ENCODE measurements at regions not wholly inside any gene's neighbourhood (a gene's known extent, or its start where the extent isn't known, plus 50 kb on each side); places are given as distances from the start of the nearest gene placed in this dataset.
"Not testable (repeated sequence)": the region's sequence is repeated elsewhere in the genome, so short reads cannot be mapped to it uniquely, and the experiment has no call there.

DNA sequence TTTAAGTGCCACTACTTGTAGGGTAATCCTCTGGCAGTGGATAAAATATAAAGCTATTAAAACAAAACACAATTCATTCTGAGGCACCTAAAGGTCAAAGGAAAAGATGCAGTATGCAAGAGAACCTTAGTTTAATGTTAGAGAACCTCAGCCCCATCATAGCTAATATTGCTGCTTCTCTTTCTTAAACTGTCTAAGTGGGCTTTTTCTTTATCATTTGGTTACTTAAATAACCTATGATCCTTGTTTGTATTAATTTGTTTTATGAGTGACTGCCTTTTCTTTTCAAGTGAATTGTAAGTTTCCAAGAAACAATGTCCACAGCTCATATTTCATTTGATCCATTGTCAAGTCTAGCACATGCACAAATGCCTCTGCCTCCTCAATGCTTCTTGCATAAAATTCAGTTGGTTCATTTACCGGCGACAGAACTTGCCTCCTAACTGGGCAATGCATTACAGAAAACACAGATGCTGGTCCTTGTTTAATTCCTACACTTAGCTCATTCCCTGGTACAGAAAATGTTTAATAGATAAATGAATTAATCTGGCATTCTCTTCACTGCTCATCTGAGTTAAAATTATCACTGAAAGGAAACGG, 1049.8 kb downstream of the OLFM4 start:
- H3K36me3 ChIP-seq (ENCODE audit: control insufficient read depth in 2 of 2, insufficient read depth in 1 of 2, low read length in 2 of 2), result no peaks in the 10 kb centered on the region
- CTCF ChIA-PET, result no interaction called here

DNA sequence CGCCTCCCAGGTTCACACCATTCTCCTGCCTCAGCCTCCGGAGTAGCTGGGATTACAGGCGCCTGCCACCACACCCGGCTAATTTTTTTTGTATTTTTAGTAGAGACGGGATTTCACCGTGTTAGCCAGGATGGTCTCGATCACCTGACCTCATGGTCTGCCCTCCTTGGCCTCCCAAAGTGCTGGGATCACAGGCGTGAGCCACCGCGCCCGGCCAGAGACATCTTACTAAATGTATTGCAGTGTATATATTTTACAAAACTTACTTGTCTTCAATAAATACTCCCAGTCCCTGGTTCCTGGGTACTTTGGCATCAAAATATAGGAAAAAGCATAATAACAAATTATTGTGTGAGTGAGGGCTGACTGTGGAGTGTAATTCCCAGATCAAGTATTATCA, 1053.7 kb downstream of the OLFM4 start:
- POLR2A ChIA-PET; H3K9me3 ChIP-seq (ENCODE audit: control insufficient read depth, insufficient read depth, low read depth, low read length); CTCF ChIA-PET; H3K4me3 ChIP-seq (ENCODE audit: low read depth, low read length); H3K4me1 ChIP-seq (ENCODE audit: control insufficient read depth, insufficient read depth, low read length); H3K36me3 ChIP-seq (ENCODE audit: control insufficient read depth in 2 of 2, insufficient read depth in 1 of 2, low read length in 2 of 2); H3K27ac ChIP-seq (ENCODE audit: extremely low read depth, low read depth, low read length): not testable (repeated sequence)

More for the DNA sequence above, 1049.8 kb downstream of the OLFM4 start:
- TF ChIP-seq ZBTB20 (tag by site-specific recombination; IDR thresholded peaks at IDR 0.05) (no peak), ZNF654 (tag by site-specific recombination; IDR thresholded peaks at IDR 0.05; ENCODE audit: low read depth) (no peak), ZNF394 (tag by site-specific recombination; IDR thresholded peaks at IDR 0.05; ENCODE audit: borderline replicate concordance) (no peak), ZNF138 (tag by site-specific recombination; IDR thresholded peaks at IDR 0.05; ENCODE audit: borderline replicate concordance) (no peak), ZNF623 (tag by site-specific recombination; IDR thresholded peaks at IDR 0.05) (no peak), BCL11B (tag by site-specific recombination; IDR thresholded peaks at IDR 0.05; ENCODE audit: low read depth) (no peak), KLF1 (tag by site-specific recombination; IDR thresholded peaks at IDR 0.05) (no peak), ZFHX2 (tag by site-specific recombination; conservative IDR thresholded peaks at IDR 0.05) (no peak), ZNF175 (tag by site-specific recombination; IDR thresholded peaks at IDR 0.05) (no peak), ZNF37A (tag by site-specific recombination; IDR thresholded peaks at IDR 0.05) (no peak), IKZF3 (tag by site-specific recombination; IDR thresholded peaks at IDR 0.05) (no peak), ZFP41 (tag by site-specific recombination; IDR thresholded peaks at IDR 0.05; ENCODE audit: borderline replicate concordance) (no peak), SCRT2 (tag by site-specific recombination; IDR thresholded peaks at IDR 0.05) (no peak), KLF16 (tag by site-specific recombination; IDR thresholded peaks at IDR 0.05) (no peak), ZNF514 (tag by site-specific recombination; IDR thresholded peaks at IDR 0.05) (no peak), OSR2 (tag by site-specific recombination; IDR thresholded peaks at IDR 0.05) (no peak)
- TF ChIP-seq, protein P1, sequence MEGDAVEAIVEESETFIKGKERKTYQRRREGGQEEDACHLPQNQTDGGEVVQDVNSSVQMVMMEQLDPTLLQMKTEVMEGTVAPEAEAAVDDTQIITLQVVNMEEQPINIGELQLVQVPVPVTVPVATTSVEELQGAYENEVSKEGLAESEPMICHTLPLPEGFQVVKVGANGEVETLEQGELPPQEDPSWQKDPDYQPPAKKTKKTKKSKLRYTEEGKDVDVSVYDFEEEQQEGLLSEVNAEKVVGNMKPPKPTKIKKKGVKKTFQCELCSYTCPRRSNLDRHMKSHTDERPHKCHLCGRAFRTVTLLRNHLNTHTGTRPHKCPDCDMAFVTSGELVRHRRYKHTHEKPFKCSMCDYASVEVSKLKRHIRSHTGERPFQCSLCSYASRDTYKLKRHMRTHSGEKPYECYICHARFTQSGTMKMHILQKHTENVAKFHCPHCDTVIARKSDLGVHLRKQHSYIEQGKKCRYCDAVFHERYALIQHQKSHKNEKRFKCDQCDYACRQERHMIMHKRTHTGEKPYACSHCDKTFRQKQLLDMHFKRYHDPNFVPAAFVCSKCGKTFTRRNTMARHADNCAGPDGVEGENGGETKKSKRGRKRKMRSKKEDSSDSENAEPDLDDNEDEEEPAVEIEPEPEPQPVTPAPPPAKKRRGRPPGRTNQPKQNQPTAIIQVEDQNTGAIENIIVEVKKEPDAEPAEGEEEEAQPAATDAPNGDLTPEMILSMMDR (tag by site-specific recombination; IDR thresholded peaks at IDR 0.05), result no peak
- POLR2A ChIA-PET, result no interaction called here
- no peaks in the 10 kb centered on the region for H3K4me1 ChIP-seq (ENCODE audit: control insufficient read depth, insufficient read depth, low read length)
- H3K4me3 ChIP-seq (ENCODE audit: low read depth, low read length), result no peak overlapping the region
- no peak overlapping the region for H3K27ac ChIP-seq (ENCODE audit: extremely low read depth, low read depth, low read length)
- no peaks in the 10 kb centered on the region for H3K9me3 ChIP-seq (ENCODE audit: control insufficient read depth, insufficient read depth, low read depth, low read length)

DNA sequence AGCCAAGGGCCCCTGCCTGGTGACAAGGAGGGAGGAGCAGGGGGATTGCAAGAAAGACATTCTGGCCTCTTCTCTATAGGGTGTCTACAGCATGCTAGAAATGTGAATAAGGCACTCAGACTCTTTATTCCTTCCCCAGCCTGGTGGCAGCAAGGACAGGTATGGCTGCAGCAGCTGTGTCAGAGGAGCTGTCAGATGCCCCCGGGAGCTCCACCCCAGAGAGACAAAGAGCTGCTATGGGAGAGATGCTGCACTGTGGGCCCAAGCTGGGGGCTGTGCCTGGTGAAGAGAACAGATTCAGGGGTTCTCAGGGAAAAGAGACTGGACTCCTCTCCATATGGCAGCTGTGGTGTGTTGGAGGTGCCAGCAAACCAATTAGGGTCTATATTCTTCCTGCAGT, 1063.3 kb downstream of the OLFM4 start:
- H3K27ac ChIP-seq (ENCODE audit: extremely low read depth, low read depth, low read length), result no peak overlapping the region
- POLR2A ChIA-PET, result no interaction called here
- H3K4me1 ChIP-seq (ENCODE audit: control insufficient read depth, insufficient read depth, low read length), result no peaks in the 10 kb centered on the region
- H3K9me3 ChIP-seq (ENCODE audit: control insufficient read depth, insufficient read depth, low read depth, low read length), result no peaks in the 10 kb centered on the region
- H3K36me3 ChIP-seq (ENCODE audit: control insufficient read depth in 2 of 2, insufficient read depth in 1 of 2, low read length in 2 of 2), result no peaks in the 10 kb centered on the region
- no peak overlapping the region for H3K4me3 ChIP-seq (ENCODE audit: low read depth, low read length)
- CTCF ChIA-PET, result no interaction called here
- TF ChIP-seq MZF1 (tag by site-specific recombination; IDR thresholded peaks at IDR 0.05; ENCODE audit: borderline replicate concordance) (no peak), IKZF3 (tag by site-specific recombination; IDR thresholded peaks at IDR 0.05) (no peak), ZNF221 (tag by site-specific recombination; IDR thresholded peaks at IDR 0.05; ENCODE audit: borderline replicate concordance) (no peak), ZNF600 (tag by site-specific recombination; IDR thresholded peaks at IDR 0.05) (no peak), ZNF561 (tag by site-specific recombination; IDR thresholded peaks at IDR 0.05; ENCODE audit: borderline replicate concordance) (no peak), SETDB1 (IDR thresholded peaks at IDR 0.05; ENCODE audit: insufficient read length, low read length) (no peak), REPIN1 (tag by site-specific recombination; IDR thresholded peaks at IDR 0.05; ENCODE audit: low read depth) (no peak), ZEB2 (tag by site-specific recombination; IDR thresholded peaks at IDR 0.05) (no peak), ZNF239 (tag by site-specific recombination; IDR thresholded peaks at IDR 0.05) (no peak), ZFP37 (tag by site-specific recombination; IDR thresholded peaks at IDR 0.05) (no peak), GLIS1 (tag by site-specific recombination; IDR thresholded peaks at IDR 0.05) (no peak)
- TF ChIP-seq, protein P2, sequence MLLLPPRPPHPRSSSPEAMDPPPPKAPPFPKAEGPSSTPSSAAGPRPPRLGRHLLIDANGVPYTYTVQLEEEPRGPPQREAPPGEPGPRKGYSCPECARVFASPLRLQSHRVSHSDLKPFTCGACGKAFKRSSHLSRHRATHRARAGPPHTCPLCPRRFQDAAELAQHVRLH (tag by site-specific recombination; IDR thresholded peaks at IDR 0.05), result no peak
- TF ChIP-seq, protein P3, sequence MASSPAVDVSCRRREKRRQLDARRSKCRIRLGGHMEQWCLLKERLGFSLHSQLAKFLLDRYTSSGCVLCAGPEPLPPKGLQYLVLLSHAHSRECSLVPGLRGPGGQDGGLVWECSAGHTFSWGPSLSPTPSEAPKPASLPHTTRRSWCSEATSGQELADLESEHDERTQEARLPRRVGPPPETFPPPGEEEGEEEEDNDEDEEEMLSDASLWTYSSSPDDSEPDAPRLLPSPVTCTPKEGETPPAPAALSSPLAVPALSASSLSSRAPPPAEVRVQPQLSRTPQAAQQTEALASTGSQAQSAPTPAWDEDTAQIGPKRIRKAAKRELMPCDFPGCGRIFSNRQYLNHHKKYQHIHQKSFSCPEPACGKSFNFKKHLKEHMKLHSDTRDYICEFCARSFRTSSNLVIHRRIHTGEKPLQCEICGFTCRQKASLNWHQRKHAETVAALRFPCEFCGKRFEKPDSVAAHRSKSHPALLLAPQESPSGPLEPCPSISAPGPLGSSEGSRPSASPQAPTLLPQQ (tag by site-specific recombination; IDR thresholded peaks at IDR 0.05), result no peak
- TF ChIP-seq, protein P4, sequence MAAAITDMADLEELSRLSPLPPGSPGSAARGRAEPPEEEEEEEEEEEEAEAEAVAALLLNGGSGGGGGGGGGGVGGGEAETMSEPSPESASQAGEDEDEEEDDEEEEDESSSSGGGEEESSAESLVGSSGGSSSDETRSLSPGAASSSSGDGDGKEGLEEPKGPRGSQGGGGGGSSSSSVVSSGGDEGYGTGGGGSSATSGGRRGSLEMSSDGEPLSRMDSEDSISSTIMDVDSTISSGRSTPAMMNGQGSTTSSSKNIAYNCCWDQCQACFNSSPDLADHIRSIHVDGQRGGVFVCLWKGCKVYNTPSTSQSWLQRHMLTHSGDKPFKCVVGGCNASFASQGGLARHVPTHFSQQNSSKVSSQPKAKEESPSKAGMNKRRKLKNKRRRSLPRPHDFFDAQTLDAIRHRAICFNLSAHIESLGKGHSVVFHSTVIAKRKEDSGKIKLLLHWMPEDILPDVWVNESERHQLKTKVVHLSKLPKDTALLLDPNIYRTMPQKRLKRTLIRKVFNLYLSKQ (tag by site-specific recombination; IDR thresholded peaks at IDR 0.05; ENCODE audit: borderline replicate concordance), result no peak
